ENCODE measurements at regions not wholly inside any gene's neighbourhood (a gene's known extent, or its start where the extent isn't known, plus 50 kb on each side); places are given as distances from the start of the nearest gene placed in this dataset.

- TF ChIP-seq CTCF (optimal IDR thresholded peaks at IDR 0.05 in 1 of 3, IDR thresholded peaks at IDR 0.05 in 1 of 3, conservative IDR thresholded peaks at IDR 0.05 in 1 of 3; ENCODE audit: extremely low read depth in 1 of 3, insufficient read depth in 2 of 3, low read length in 3 of 3) (no peak), EZH2 (IDR thresholded peaks at IDR 0.05; ENCODE audit: low read length) (no peak)
These were observed 444.3 kb downstream of the IPMK start for GRCh38 chr10:57823398-57823797.

All from keratinocyte (primary cell).